Small intestine (tissue), 7 donors: ENCODE measurements at regions not wholly inside any gene's neighbourhood (a gene's known extent, or its start where the extent isn't known, plus 50 kb on each side); places are given as distances from the start of the nearest gene placed in this dataset.

Experiments
- DNase-seq, 2 donors: peaks; one replicate each; pipeline versions ENCODE4 v3.0.0 to v3.0.0-alpha.2; 2013
- FAIRE-seq: peaks from 2 replicates; lab custom pipeline; 2012; peaks lifted over from hg19 to GRCh38; lab: Jason Lieb, UNC
- H3K27ac ChIP-seq, 3 donors: one replicate each; pipeline ENCODE4 v1.5.1; 2013; ENCODE audit warnings: low read length in 2 of 3, mild to moderate bottlenecking in 2 of 3, control low read depth in 1 of 3, inconsistent platforms in 1 of 3, low read depth in 1 of 3, moderate library complexity in 1 of 3
- H3K27me3 ChIP-seq, 3 donors: one replicate each; pipeline ENCODE4 v1.6.1; 2013; ENCODE audit warnings: low read length in 3 of 3, inconsistent platforms in 1 of 3; ENCODE audit not compliant: control insufficient read depth in 3 of 3, insufficient read depth in 3 of 3
- H3K36me3 ChIP-seq, 3 donors: one replicate each; pipeline ENCODE4 v1.6.1; 2013; ENCODE audit warnings: low read length in 3 of 3, inconsistent platforms in 1 of 3, low read depth in 1 of 3, mild to moderate bottlenecking in 1 of 3, moderate library complexity in 1 of 3; ENCODE audit not compliant: control insufficient read depth in 3 of 3, insufficient read depth in 2 of 3
- H3K4me1 ChIP-seq, 3 donors: one replicate each; pipeline ENCODE4 v1.6.1; 2013; ENCODE audit warnings: low read length in 2 of 3, inconsistent platforms in 1 of 3, low read depth in 1 of 3, mild to moderate bottlenecking in 1 of 3, moderate library complexity in 1 of 3; ENCODE audit not compliant: control insufficient read depth in 3 of 3, insufficient read depth in 2 of 3
- H3K4me3 ChIP-seq, 3 donors: one replicate each; pipeline ENCODE4 v1.5.1; 2013; ENCODE audit warnings: low read length in 3 of 3, control low read depth in 1 of 3, inconsistent platforms in 1 of 3, low read depth in 1 of 3, mild to moderate bottlenecking in 1 of 3, moderate library complexity in 1 of 3
- H3K9me3 ChIP-seq, 2 donors: one replicate each; pipeline ENCODE4 v1.6.1; 2013; ENCODE audit warnings: low read depth in 1 of 2, low read length in 1 of 2; ENCODE audit not compliant: control insufficient read depth in 2 of 2, insufficient read depth in 1 of 2
- WGBS, 3 donors: extraction: QIAGEN DNeasy Blood & Tissue Kit; methylation state at CpG; one replicate each; pipeline ENCODE4 v1.1.7; 2013; 5-methylcytosine and 5-hydroxymethylcytosine counted together
- donor health status: healthy with polysubstance abuse.
- donor health status: control.
- donor health status: control.
- donor health status: Bipolar disorder and iron deficiency.
- donor health status: healthy.

DNA sequence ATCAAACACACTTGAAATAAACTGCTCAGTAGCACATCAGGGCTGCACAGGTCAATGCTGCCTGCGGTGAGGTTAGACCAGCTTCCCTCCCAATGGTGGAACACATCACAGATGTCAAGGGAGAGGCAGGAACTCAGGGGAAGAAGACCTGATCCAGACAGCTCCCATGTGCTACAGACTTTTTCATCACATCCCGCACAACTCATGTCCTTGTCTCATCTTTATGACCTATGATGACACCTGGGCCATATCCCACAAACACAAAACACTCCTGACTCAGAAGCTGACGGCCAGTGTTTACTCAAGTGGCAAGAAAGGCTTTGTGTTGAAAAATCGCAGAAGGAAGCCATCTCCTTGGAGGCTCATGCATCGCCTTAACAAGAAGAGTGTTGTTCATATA, 91.6 kb downstream of the HTR5A start:
- Histone ChIP-seq H3K9me3 (peaks cover 0 to 5% of the 10 kb centered on the region in 2 donors), H3K36me3 (no peaks in the 10 kb centered on the region), H3K27ac (no peak overlapping the region), H3K4me3 (no peak overlapping the region), H3K27me3 (no peaks in the 10 kb centered on the region), H3K4me1 (no peaks in the 10 kb centered on the region)
- WGBS, 3 donors, result 65 to 74% (median 71%) methylated on average over 5 of the region's 5 CpGs
- DNase-seq, result no peak
- FAIRE-seq, result no peak

DNA sequence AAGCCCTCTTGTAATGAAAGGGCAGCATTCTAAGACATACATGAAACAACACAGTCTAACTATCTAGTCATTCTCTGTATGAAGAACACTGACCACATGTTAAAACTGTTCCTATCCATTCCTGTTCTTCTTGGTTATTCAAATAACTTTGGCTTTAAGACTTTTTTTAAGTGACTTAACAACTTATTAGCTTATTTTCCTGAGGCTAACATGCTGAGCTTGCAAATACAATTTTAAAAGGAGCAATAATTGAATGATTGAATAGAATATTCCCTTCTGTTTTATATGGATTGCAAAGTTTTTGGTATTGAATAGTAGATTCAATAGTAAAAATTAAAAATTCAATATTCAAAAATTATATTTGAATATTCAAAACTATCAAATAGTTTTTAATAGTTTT, 92.3 kb downstream of the HTR5A start:
- H3K36me3 ChIP-seq, result no peaks in the 10 kb centered on the region
- DNase-seq (no peak), FAIRE-seq (no peak)
- H3K4me3 ChIP-seq, result no peak overlapping the region
- H3K4me1 ChIP-seq, result no peaks in the 10 kb centered on the region
- no peak overlapping the region for H3K27ac ChIP-seq
- no peaks in the 10 kb centered on the region for H3K27me3 ChIP-seq
- peaks cover 0 to 5% of the 10 kb centered on the region in 2 donors for H3K9me3 ChIP-seq

DNA sequence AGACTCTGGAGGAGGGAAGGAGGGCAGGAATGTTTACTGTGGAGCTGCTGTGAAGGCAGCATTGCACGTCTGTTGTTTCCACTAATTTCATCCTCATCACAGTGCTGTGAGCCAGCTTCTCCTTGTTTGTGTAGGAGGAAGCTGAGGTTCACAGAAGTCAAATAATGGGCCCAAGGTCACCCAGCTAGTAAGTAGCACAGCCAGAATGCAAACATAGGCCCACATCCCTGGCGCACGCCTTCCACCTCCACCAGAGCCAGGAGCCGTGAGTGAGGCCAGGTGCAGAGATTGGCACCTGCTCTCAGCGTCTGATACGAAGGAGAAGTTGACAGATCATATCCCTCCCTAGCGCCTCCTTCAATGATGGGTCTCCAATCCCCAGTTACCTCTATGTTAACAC, 93.6 kb downstream of the HTR5A start:
- FAIRE-seq (no peak), DNase-seq (no peak)
- Histone ChIP-seq H3K27ac (no peak overlapping the region), H3K4me1 (no peaks in the 10 kb centered on the region), H3K4me3 (no peak overlapping the region), H3K36me3 (no peaks in the 10 kb centered on the region), H3K9me3 (peaks cover 0 to under 1% of the 10 kb centered on the region in 2 donors), H3K27me3 (no peaks in the 10 kb centered on the region)
- WGBS, 3 donors, result 26 to 73% (median 38%) methylated on average over 7 of the region's 7 CpGs

DNA sequence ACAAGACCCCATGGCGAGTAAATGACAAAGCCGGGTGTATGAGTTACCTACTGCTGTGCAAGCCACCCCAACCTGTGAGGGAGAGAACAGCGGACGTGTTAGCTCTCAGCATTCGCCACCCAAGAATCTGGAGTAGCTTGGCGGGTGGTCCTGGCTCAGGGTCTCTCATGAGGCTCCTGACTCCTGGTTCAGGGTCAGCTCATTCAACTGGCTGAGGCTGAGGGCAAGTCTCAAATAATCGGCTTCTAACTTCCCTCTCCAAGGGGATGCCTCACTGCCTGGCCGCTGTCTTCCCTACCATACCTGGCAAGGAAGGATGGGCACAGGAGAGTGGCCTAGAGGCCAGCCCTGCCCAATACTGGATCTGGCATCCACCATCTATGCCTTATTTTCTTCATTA, 94.2 kb downstream of the HTR5A start:
- FAIRE-seq, result no peak
- 86 to 91% (median 90%) methylated on average over 8 of the region's 8 CpGs for WGBS, 3 donors

DNA sequence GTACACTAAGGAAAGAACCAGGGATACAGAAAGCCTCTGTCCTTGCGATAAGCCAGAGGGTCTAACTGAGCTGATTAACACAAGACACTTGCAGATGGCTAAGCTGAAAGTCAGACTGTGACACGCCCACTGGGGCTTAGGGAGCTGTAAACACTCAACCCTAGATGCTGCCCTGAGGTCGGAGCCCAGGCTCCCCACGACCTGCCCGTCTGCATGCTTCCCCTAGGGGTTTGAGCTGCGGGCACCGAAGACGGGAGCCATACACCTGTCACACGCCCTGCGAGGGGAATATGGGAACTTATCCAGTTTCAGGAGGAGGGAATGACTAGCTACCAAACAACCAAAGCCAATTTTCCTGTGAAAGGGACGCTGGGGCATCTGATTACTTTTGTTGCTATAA, 96.0 kb downstream of the HTR5A start:
- Histone ChIP-seq H3K36me3 (no peaks in the 10 kb centered on the region), H3K4me1 (no peaks in the 10 kb centered on the region), H3K9me3 (no peaks in the 10 kb centered on the region), H3K27me3 (no peaks in the 10 kb centered on the region), H3K27ac (peak overlapping the region in 1 of 3 donors; percentile 2), H3K4me3 (no peak overlapping the region)
- WGBS, 3 donors, result 63 to 69% (median 63%) methylated on average over 11 of the region's 11 CpGs
- no peak for FAIRE-seq
- no peak for DNase-seq

More for the DNA sequence above, 94.2 kb downstream of the HTR5A start:
- no peak for DNase-seq
- no peak overlapping the region for H3K27ac ChIP-seq
- no peaks in the 10 kb centered on the region for H3K9me3 ChIP-seq
- no peak overlapping the region for H3K4me3 ChIP-seq
- no peaks in the 10 kb centered on the region for H3K27me3 ChIP-seq
- no peaks in the 10 kb centered on the region for H3K36me3 ChIP-seq
- H3K4me1 ChIP-seq, result no peaks in the 10 kb centered on the region

DNA sequence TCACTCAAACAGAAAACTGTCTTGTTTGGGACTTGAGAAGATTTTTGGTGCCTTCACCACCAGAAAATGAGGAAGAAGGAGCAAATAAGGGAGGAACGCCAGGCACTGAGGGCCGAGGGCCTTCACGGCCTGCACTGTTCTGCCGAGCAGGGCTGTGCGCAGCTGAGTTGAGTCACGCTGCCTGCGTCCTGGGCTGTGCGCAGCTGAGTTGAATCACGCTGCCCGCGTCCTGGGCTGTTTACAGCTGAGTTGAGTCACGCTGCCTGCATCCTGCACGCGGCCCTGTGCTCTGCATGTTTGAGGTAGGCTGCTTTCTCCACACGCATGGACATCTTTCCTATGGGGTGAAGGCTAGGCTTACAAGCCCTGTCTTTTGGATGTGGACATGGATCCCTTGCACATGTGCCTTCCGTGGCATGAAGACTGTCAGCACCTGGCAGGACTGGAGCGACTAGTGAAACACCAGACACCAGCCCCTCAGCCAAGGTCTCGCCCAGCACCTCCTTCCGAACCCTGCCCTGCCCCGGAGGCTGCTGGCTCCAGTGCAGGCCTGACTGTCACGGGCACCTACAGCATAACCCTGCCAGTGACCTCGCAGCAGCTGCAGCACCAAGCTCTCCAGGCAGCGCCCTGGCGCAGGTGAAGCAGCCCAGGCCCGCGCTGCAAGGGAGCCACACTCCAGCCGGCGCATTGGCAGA, 96.7 kb downstream of the HTR5A start:
- no peaks in the 10 kb centered on the region for H3K4me1 ChIP-seq
- 54 to 74% (median 71%) methylated on average over 28 of the region's 28 CpGs for WGBS, 3 donors
- H3K27ac ChIP-seq, result no peak overlapping the region
- H3K36me3 ChIP-seq, result no peaks in the 10 kb centered on the region
- no peak for FAIRE-seq
- H3K9me3 ChIP-seq, result no peaks in the 10 kb centered on the region
- no peaks in the 10 kb centered on the region for H3K27me3 ChIP-seq
- DNase-seq, result no peak
- H3K4me3 ChIP-seq, result no peak overlapping the region

DNA sequence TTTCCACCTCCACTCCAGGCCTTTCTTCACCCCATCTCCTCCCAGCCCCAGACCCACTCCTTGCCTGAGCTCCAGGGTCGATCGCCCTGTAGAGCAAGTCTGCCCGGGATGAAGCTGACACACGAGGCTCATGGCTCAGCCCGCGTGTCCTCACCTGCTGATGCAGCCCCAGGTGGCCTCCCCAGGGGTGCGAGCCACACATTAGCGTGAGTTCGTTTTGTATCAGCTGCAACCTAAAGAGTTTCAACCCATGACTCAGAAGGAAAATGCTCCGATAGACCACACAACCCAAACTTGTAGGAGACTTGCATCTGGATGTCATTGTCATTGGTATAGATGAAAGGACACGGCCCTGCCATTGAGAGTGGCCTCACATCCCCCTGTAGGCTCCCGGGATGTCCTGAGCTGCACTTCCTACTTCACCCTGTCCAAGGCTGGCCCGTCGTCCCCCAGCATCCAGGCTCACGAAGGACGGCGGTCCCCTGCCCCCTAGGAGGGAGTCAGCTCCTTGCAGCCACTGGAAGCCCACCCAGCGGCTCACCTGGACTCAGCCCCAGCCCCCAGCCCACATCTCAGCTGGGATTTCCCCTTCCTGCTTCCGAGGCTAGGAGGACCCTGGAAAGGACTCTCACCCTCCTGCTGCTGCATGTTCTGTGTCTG, 97.7 kb downstream of the HTR5A start:
- no peaks in the 10 kb centered on the region for H3K36me3 ChIP-seq
- FAIRE-seq, result no peak
- no peak for DNase-seq

DNA sequence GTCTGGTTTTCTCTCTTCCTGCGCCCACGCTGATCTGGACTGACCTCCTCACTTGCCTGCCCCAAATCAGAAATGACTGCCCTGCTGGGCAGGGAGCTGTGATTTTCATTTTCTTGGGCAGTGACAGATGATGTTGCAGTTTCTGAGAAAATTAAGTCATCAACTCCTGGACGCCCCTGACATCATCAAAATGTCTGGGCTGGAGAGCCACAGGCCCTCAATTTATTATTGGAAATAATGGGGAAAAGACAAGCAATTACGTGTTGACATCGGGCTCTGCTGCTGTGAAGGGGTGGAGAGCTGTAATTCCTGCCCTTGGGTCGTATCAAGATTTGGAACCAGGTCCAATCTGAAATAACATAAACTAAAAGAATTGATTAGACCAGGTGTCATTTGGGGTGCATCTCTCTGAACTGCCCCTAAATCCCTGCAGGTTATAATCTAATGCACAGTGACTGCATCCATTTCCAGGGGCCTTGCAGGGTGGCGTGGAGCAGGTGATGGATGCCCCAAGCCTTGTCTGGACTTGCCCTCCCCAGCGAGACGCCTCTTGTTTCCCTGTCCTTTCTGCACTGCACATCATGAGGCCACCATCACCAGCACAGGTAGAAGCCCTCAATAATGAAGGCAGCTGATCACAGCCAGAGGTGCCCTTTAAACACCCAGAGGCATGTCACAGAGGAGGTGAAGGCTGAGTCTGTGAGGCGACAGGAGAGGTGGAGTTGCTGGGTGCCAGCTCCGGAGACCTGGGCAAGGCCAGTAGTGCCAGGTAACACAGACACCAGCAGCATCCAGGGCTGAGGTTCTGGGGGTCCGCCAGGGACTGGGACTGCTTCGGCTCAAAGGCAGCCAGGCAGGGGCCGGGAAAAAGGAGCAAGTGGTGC, 98.7 kb downstream of the HTR5A start:
- H3K9me3 ChIP-seq, result no peaks in the 10 kb centered on the region
- 82 to 87% (median 84%) methylated on average over 14 of the region's 14 CpGs for WGBS, 3 donors
- H3K4me3 ChIP-seq, result no peak overlapping the region
- H3K27ac ChIP-seq, result no peak overlapping the region
- DNase-seq (no peak), FAIRE-seq (no peak)
- H3K36me3 ChIP-seq, result no peaks in the 10 kb centered on the region
- H3K27me3 ChIP-seq, result peaks cover 0 to 2% (median 0%) of the 10 kb centered on the region in 3 donors
- no peaks in the 10 kb centered on the region for H3K4me1 ChIP-seq

More for the DNA sequence above, 97.7 kb downstream of the HTR5A start:
- Histone ChIP-seq H3K27ac (no peak overlapping the region), H3K27me3 (peaks cover 0 to 2% (median 0%) of the 10 kb centered on the region in 3 donors), H3K4me1 (no peaks in the 10 kb centered on the region), H3K4me3 (no peak overlapping the region), H3K9me3 (no peaks in the 10 kb centered on the region)
- WGBS, 3 donors, result 75 to 80% (median 79%) methylated on average over 19 of the region's 19 CpGs
